ENCODE measurements at regions not wholly inside any gene's neighbourhood (a gene's known extent, or its start where the extent isn't known, plus 50 kb on each side); places are given as distances from the start of the nearest gene placed in this dataset.

DNA sequence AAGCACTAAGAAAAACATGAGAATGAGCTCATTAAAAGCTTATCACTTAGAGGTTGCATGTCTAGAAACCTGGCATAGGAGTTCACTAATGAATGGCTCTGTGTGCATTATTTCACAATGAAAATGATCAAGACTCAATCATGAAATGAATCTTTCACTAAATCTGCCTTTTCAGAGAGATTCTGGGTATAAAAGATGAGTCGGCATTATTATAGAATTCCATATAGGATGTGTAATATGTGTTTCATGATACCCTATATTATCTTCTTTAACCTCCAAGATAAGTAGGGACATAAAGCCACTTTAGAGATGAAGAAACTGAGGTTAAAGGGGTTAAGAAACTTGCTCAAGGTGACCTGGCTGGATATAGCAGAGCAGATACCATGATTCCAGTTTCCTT lies 368.1 kb downstream of the DUSP10 start:
- TF ChIP-seq REST (IDR thresholded peaks at IDR 0.05; ENCODE audit: borderline replicate concordance in 1 of 2, low read depth in 1 of 2, low read length in 2 of 2) (no peak), ETV6 (CRISPR knock-in tag; conservative IDR thresholded peaks at IDR 0.05) (no peak), POLR2AphosphoS5 (IDR thresholded peaks at IDR 0.05; ENCODE audit: low read depth, low read length) (no peak), CTCF (CRISPR knock-in tag; IDR thresholded peaks at IDR 0.05) (no peak), DNMT1 (CRISPR knock-in tag; IDR thresholded peaks at IDR 0.05) (no peak), MXD4 (CRISPR knock-in tag; IDR thresholded peaks at IDR 0.05) (no peak), CEBPB (IDR thresholded peaks at IDR 0.05; ENCODE audit: borderline replicate concordance, low read depth, low read length) (no peak), HDAC2 (CRISPR knock-in tag; IDR thresholded peaks at IDR 0.05) (no peak), ZNF660 (CRISPR knock-in tag; IDR thresholded peaks at IDR 0.05; ENCODE audit: borderline replicate concordance, low read depth) (no peak), EED (CRISPR knock-in tag; IDR thresholded peaks at IDR 0.05) (no peak), FOSL2 (CRISPR knock-in tag; IDR thresholded peaks at IDR 0.05) (no peak), EZH2 (conservative IDR thresholded peaks at IDR 0.05; ENCODE audit: low read depth, low read length) (no peak), RNF2 (conservative IDR thresholded peaks at IDR 0.05; ENCODE audit: low read depth) (no peak)

Measured in HepG2 (cell line).